ENCODE measurements at regions not wholly inside any gene's neighbourhood (a gene's known extent, or its start where the extent isn't known, plus 50 kb on each side); places are given as distances from the start of the nearest gene placed in this dataset.
"Not testable (repeated sequence)": the region's sequence is repeated elsewhere in the genome, so short reads cannot be mapped to it uniquely, and the experiment has no call there.

GRCh38 chr15:39417366-39418134 lies 163.3 kb upstream of the THBS1 start:
- ChIA-PET CTCF (interaction anchor here (1.0 kb wide), 1 partner anchor 20 kb away, joined by 3 read pairs; no protein-coding TSS in a partner anchor), POLR2A (no interaction called here)
- DNase-seq (ENCODE audit: extremely low spot score), result no peak
- TF ChIP-seq CTCF (IDR thresholded peaks at IDR 0.05; ENCODE audit: control extremely low read depth, extremely low read depth, low read depth, missing control alignments), result no peak

- POLR2A ChIA-PET, result no interaction called here
- TF ChIP-seq CTCF (IDR thresholded peaks at IDR 0.05; ENCODE audit: control extremely low read depth, extremely low read depth, low read depth, missing control alignments), result no peak
These were observed 161.2 kb upstream of the THBS1 start for GRCh38 chr15:39419651-39420050.

GRCh38 chr15:39420123-39420852 lies 160.6 kb upstream of the THBS1 start:
- DNase-seq (ENCODE audit: extremely low spot score); POLR2A ChIA-PET: not testable (repeated sequence)
- CTCF ChIA-PET, result interaction anchor here (1.2 to 1.4 kb wide), 2 partner anchors 10 to 22 kb away, joined by 3 read pairs; no protein-coding TSS in a partner anchor

More at GRCh38 chr15:39419651-39420050, 161.2 kb upstream of the THBS1 start:
- CTCF ChIA-PET, result interaction anchor here (1.2 to 1.4 kb wide), 2 partner anchors 11 to 21 kb away, joined by 3 read pairs; no protein-coding TSS in a partner anchor
- DNase-seq (ENCODE audit: extremely low spot score), result no peak

GRCh38 chr15:39420853-39421192 lies 160.1 kb upstream of the THBS1 start:
- CTCF ChIA-PET, result interaction anchor here (1.2 kb wide), 1 partner anchor 9 kb away, joined by 3 read pairs; no protein-coding TSS in a partner anchor
- POLR2A ChIA-PET, result not testable (repeated sequence)

GRCh38 chr15:39426552-39427532 lies 154.0 kb upstream of the THBS1 start:
- POLR2A ChIA-PET, result no interaction called here
- CTCF ChIA-PET, result interaction anchor here (1.7 kb wide), 1 partner anchor 28 kb away, joined by 4 read pairs; no protein-coding TSS in a partner anchor
- peak; percentile 60 for DNase-seq (ENCODE audit: extremely low spot score)
- no peak for TF ChIP-seq CTCF (IDR thresholded peaks at IDR 0.05; ENCODE audit: control extremely low read depth, extremely low read depth, low read depth, missing control alignments)

More at GRCh38 chr15:39420853-39421192, 160.1 kb upstream of the THBS1 start:
- not testable (repeated sequence) for DNase-seq (ENCODE audit: extremely low spot score)

- POLR2A ChIA-PET, result no interaction called here
- no peak for DNase-seq (ENCODE audit: extremely low spot score)
- CTCF ChIA-PET, result interaction anchor here (1.7 kb wide), 1 partner anchor 29 kb away, joined by 4 read pairs; no protein-coding TSS in a partner anchor
- no peak for TF ChIP-seq CTCF (IDR thresholded peaks at IDR 0.05; ENCODE audit: control extremely low read depth, extremely low read depth, low read depth, missing control alignments)
These were observed 153.2 kb upstream of the THBS1 start for GRCh38 chr15:39427705-39428104.

GRCh38 chr15:39429898-39430357 lies 151.0 kb upstream of the THBS1 start:
- no peak for TF ChIP-seq CTCF (IDR thresholded peaks at IDR 0.05; ENCODE audit: control extremely low read depth, extremely low read depth, low read depth, missing control alignments)
- POLR2A ChIA-PET, result no interaction called here
- CTCF ChIA-PET, result interaction anchor here (0.9 to 2.5 kb wide), 3 partner anchors 10 to 14 kb away, joined by 3 to 6 read pairs (median 3); no protein-coding TSS in a partner anchor
- DNase-seq (ENCODE audit: extremely low spot score), result peak; percentile 20

All from GM10248 (cell line).